ENCODE measurements at regions not wholly inside any gene's neighbourhood (a gene's known extent, or its start where the extent isn't known, plus 50 kb on each side); places are given as distances from the start of the nearest gene placed in this dataset.
"Not testable (repeated sequence)": the region's sequence is repeated elsewhere in the genome, so short reads cannot be mapped to it uniquely, and the experiment has no call there.

DNA sequence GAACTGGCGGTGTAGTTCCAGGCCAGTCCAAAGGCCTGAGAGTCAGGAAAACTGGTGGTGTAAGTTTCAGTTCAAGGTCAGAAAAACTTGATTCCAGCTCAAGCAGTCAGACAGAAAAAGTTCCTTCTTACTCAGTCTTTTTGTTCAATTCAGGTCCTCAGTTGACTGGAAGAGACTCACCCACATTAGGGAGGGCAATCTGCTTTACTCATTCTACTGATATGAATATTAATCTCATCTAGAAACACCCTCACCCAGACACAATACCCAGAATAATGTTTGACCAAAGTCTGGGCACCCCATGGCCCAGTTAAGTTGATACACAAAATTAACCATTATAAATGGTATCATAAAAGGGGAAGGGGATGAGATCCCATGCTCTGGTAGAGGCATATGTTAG lies 50.1 kb upstream of the LTA4H start:
- no peaks in the 10 kb centered on the region for H3K4me1 ChIP-seq
- no peak for TF ChIP-seq CTCF (IDR thresholded peaks at IDR 0.05)
- no peak for TF ChIP-seq POLR2A (IDR thresholded peaks at IDR 0.05)

GRCh38 chr12:96086190-96086589 lies 50.8 kb upstream of the LTA4H start:
- DNase-seq, H3K36me3 ChIP-seq, H3K27me3 ChIP-seq: not testable (repeated sequence)

More for the DNA sequence above, 50.1 kb upstream of the LTA4H start:
- no peak overlapping the region for H3K27ac ChIP-seq
- no peaks in the 10 kb centered on the region for H3K27me3 ChIP-seq
- H3K36me3 ChIP-seq: no peaks in the 10 kb centered on the region
- no peaks in the 10 kb centered on the region for H3K9me3 ChIP-seq
- DNase-seq: no peak
- no peak overlapping the region for H3K4me3 ChIP-seq

DNA sequence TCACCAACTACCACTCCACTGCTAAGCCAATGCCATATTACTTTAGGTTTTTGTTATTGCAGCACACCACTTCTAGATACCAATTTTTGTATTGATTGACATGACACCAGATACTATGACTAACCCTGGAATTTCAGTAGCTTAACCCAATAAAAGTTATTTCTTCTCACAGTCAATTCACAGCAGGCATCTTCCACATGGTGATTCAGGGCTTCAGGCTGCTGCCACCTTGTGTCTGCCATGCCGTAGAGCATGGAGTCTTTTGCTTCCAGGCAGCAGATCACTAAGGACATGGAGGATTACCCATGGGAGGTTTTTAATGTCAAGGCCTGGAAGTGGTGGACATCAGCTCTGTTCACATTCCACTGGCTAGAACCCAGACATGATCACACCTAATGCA lies 56.4 kb upstream of the LTA4H start:
- Histone ChIP-seq H3K4me3 (no peak overlapping the region), H3K36me3 (no peaks in the 10 kb centered on the region), H3K27ac (no peak overlapping the region), H3K4me1 (no peaks in the 10 kb centered on the region), H3K9me3 (no peaks in the 10 kb centered on the region), H3K27me3 (no peaks in the 10 kb centered on the region)
- DNase-seq: no peak
- TF ChIP-seq POLR2A (IDR thresholded peaks at IDR 0.05) (no peak), CTCF (IDR thresholded peaks at IDR 0.05) (no peak)

More at GRCh38 chr12:96086190-96086589, 50.8 kb upstream of the LTA4H start:
- not testable (repeated sequence) for H3K4me3 ChIP-seq, H3K27ac ChIP-seq, H3K4me1 ChIP-seq, H3K9me3 ChIP-seq

GRCh38 chr12:96093543-96094196 lies 58.3 kb upstream of the LTA4H start:
- Histone ChIP-seq H3K9me3 (no peaks in the 10 kb centered on the region), H3K4me3 (no peak overlapping the region), H3K4me1 (no peaks in the 10 kb centered on the region), H3K36me3 (no peaks in the 10 kb centered on the region), H3K27me3 (no peaks in the 10 kb centered on the region), H3K27ac (no peak overlapping the region)
- no peak for TF ChIP-seq POLR2A (IDR thresholded peaks at IDR 0.05)
- no peak for TF ChIP-seq CTCF (IDR thresholded peaks at IDR 0.05)
- no peak for DNase-seq

DNA sequence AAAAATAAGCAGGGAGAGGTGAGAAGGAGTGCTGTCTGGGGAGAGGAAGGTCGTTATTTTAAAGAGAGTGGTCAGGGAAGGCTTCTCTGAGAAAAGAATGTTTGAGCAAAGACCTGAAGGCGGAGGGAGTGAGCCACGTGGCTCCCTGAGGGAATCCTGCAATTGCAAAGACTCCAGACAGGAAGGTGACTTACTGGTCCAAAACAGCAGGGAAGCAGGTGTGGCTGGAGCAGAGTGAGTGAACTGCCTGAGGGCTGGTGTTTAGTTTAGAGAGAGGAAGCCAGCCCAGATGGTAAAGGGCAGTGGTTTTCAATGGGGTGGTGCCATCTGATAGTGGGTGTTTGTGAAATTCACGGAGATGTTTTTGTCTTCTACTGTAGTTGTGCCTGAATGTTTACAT lies 58.8 kb upstream of the LTA4H start:
- Histone ChIP-seq H3K4me1 (no peaks in the 10 kb centered on the region), H3K36me3 (no peaks in the 10 kb centered on the region), H3K4me3 (no peak overlapping the region), H3K27me3 (no peaks in the 10 kb centered on the region), H3K9me3 (no peaks in the 10 kb centered on the region), H3K27ac (no peak overlapping the region)
- TF ChIP-seq CTCF (IDR thresholded peaks at IDR 0.05): no peak
- no peak for TF ChIP-seq POLR2A (IDR thresholded peaks at IDR 0.05)
- DNase-seq: no peak

DNA sequence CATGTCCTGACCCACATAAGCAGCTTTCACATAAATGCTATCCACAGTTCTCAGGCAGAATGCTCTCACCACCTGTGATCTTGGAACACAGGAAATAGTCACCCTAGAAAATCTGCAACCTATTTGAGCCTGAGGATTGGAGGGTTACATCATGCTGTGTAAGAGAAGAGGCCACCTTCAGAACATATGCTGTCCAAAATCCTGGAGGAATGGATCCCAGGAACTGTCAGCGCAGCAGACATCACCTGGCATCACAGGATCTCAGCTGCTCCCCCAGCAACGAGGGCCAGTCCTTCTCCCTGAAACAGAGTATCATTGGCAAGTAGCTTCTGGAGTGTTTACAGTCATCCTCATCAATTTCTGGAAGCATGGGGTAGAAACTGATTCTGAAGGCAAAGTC lies 63.2 kb upstream of the LTA4H start:
- H3K27me3 ChIP-seq: no peaks in the 10 kb centered on the region
- H3K4me3 ChIP-seq: no peak overlapping the region
- H3K36me3 ChIP-seq: no peaks in the 10 kb centered on the region
- H3K27ac ChIP-seq: no peak overlapping the region
- no peak for DNase-seq
- no peaks in the 10 kb centered on the region for H3K4me1 ChIP-seq
- no peak for TF ChIP-seq POLR2A (IDR thresholded peaks at IDR 0.05)
- TF ChIP-seq CTCF (IDR thresholded peaks at IDR 0.05): no peak
- H3K9me3 ChIP-seq: no peaks in the 10 kb centered on the region

All from Peyer's patch (tissue), 4 donors.